Fibroblast of pulmonary artery (primary cell): ENCODE measurements at regions not wholly inside any gene's neighbourhood (a gene's known extent, or its start where the extent isn't known, plus 50 kb on each side); places are given as distances from the start of the nearest gene placed in this dataset.
A peak's percentile ranks its signal among the peaks of the same experiment; 100 is the strongest.

Experiments
- DNase-seq: peaks from one replicate; pipeline ENCODE4 v3.0.0-alpha.2; 2010; ENCODE audit warnings: low read depth
- H3K4me3 ChIP-seq: replicated peaks from 2 replicates; pipeline ENCODE4 v1.5.1; 2011; ENCODE audit warnings: low read depth, mild to moderate bottlenecking, control low read depth, low read length, moderate library complexity
- CTCF ChIP-seq: IDR thresholded peaks from 2 replicates; pipeline ENCODE4 v1.5.1; 2011; ENCODE audit warnings: mild to moderate bottlenecking, control low read depth, low read length, inconsistent platforms; ENCODE audit errors: missing control alignments

- no peak overlapping the region for H3K4me3 ChIP-seq
- DNase-seq, result peak; percentile 23
- no peak for TF ChIP-seq CTCF
These were observed 111.5 kb downstream of the PTPRS start for GRCh38 chr19:5228932-5229777.

- DNase-seq, result no peak
- no peak overlapping the region for H3K4me3 ChIP-seq
- no peak for TF ChIP-seq CTCF
These were observed 112.1 kb downstream of the PTPRS start for GRCh38 chr19:5228490-5228889.

GRCh38 chr19:5225486-5226345 is 114.9 kb downstream of the PTPRS start:
- TF ChIP-seq CTCF, result peak; percentile 54
- DNase-seq, result no peak

GRCh38 chr19:5224480-5224879 is 116.1 kb downstream of the PTPRS start:
- no peak for TF ChIP-seq CTCF
- no peak overlapping the region for H3K4me3 ChIP-seq
- DNase-seq, result no peak

More at GRCh38 chr19:5225486-5226345, 114.9 kb downstream of the PTPRS start:
- H3K4me3 ChIP-seq, result no peak overlapping the region

- TF ChIP-seq CTCF, result no peak
- no peak for DNase-seq
- no peak overlapping the region for H3K4me3 ChIP-seq
These were observed 117.7 kb downstream of the PTPRS start for GRCh38 chr19:5222821-5223321.

- DNase-seq, result no peak
- TF ChIP-seq CTCF, result no peak
- no peak overlapping the region for H3K4me3 ChIP-seq
These were observed 118.4 kb downstream of the PTPRS start for GRCh38 chr19:5222178-5222577.
